Suprapubic skin (tissue), 4 donors: ENCODE measurements at regions not wholly inside any gene's neighbourhood (a gene's known extent, or its start where the extent isn't known, plus 50 kb on each side); places are given as distances from the start of the nearest gene placed in this dataset.

Experiments
- DNase-seq, 2 donors: peaks; one replicate each; pipeline ENCODE4 v3.0.0-alpha.2; 2019; ENCODE audit warnings: low spot score in 2 of 2
- H3K27ac ChIP-seq: fragments of 200-600 bp; sonication (generic); one replicate; pipeline ENCODE4 v1.5.1; 2019
- H3K27me3 ChIP-seq: fragments of 200-600 bp; sonication (generic); one replicate; pipeline ENCODE4 v1.5.1; 2019
- H3K36me3 ChIP-seq: fragments of 200-600 bp; sonication (generic); one replicate; pipeline ENCODE4 v1.5.1; 2019
- H3K4me1 ChIP-seq: fragments of 200-600 bp; sonication (generic); one replicate; pipeline ENCODE4 v1.5.1; 2019
- H3K4me3 ChIP-seq: fragments of 200-600 bp; sonication (generic); one replicate; pipeline ENCODE4 v1.5.1; 2019; ENCODE audit warnings: mild to moderate bottlenecking
- H3K9me3 ChIP-seq: fragments of 200-600 bp; sonication (generic); one replicate; pipeline ENCODE4 v1.5.1; 2019
- CTCF ChIP-seq, 2 donors: fragments of 200-600 bp in 1 of 2; fragments of 450-650 bp in 1 of 2; sonication (generic) in 1 of 2; IDR thresholded peaks; one replicate each; pipeline ENCODE4 v1.5.1; 2016 to 2019; ENCODE audit warnings: antibody characterized with exemption in 2 of 2, mild to moderate bottlenecking in 1 of 2, moderate library complexity in 1 of 2
- EP300 ChIP-seq: sonication (generic); formaldehyde crosslinking; IDR thresholded peaks from one replicate; pipeline ENCODE4 v1.6.1; 2017; ENCODE audit warnings: antibody characterized with exemption
- POLR2A ChIP-seq, 2 donors: fragments of 450-650 bp; IDR thresholded peaks; one replicate each; pipeline ENCODE4 v1.6.1; 2017; ENCODE audit warnings: antibody characterized with exemption in 2 of 2, mild to moderate bottlenecking in 2 of 2, moderate library complexity in 2 of 2
- POLR2AphosphoS5 ChIP-seq, 3 donors: sonication (generic); formaldehyde crosslinking; IDR thresholded peaks; one replicate each; pipeline ENCODE4 v1.6.1; 2017; ENCODE audit warnings: antibody characterized with exemption in 3 of 3
- WGBS: methylation state at CpG from one replicate; pipeline ENCODE4 v1.1.5; 2018; 5-methylcytosine and 5-hydroxymethylcytosine counted together

- TF ChIP-seq POLR2AphosphoS5 (IDR thresholded peaks at IDR 0.05): no peak
- no peak for TF ChIP-seq CTCF (IDR thresholded peaks at IDR 0.05)
- no peak for TF ChIP-seq POLR2A (IDR thresholded peaks at IDR 0.05)
- TF ChIP-seq EP300: no peak
- no peaks in the 10 kb centered on the region for H3K27me3 ChIP-seq
- H3K4me1 ChIP-seq: no peaks in the 10 kb centered on the region
- H3K36me3 ChIP-seq: no peaks in the 10 kb centered on the region
- H3K4me3 ChIP-seq: no peak overlapping the region
- no peak for DNase-seq
- H3K27ac ChIP-seq: no peak overlapping the region
- whole genome bisulfite sequencing: 59% methylated on average over 2 of the region's 2 CpGs
- H3K9me3 ChIP-seq: peaks cover 7% of the 10 kb centered on the region
Observed at GRCh38 chr3:110026421-110026820, 689.1 kb upstream of the DPPA4 start.

- Histone ChIP-seq H3K9me3 (peaks cover 7% of the 10 kb centered on the region), H3K4me1 (no peaks in the 10 kb centered on the region), H3K4me3 (no peak overlapping the region), H3K36me3 (no peaks in the 10 kb centered on the region), H3K27me3 (no peaks in the 10 kb centered on the region), H3K27ac (no peak overlapping the region)
- DNase-seq: no peak
- TF ChIP-seq CTCF (IDR thresholded peaks at IDR 0.05): no peak
- TF ChIP-seq POLR2A (IDR thresholded peaks at IDR 0.05): no peak
- no peak for TF ChIP-seq POLR2AphosphoS5 (IDR thresholded peaks at IDR 0.05)
- 71% methylated on average over 4 of the region's 4 CpGs for WGBS
Observed at GRCh38 chr3:110027446-110028080, 690.2 kb upstream of the DPPA4 start.

GRCh38 chr3:110031975-110032374, 694.6 kb upstream of the DPPA4 start:
- H3K27ac ChIP-seq: no peak overlapping the region
- H3K4me3 ChIP-seq: no peak overlapping the region
- H3K27me3 ChIP-seq: no peaks in the 10 kb centered on the region
- no peaks in the 10 kb centered on the region for H3K4me1 ChIP-seq
- H3K36me3 ChIP-seq: no peaks in the 10 kb centered on the region
- H3K9me3 ChIP-seq: no peaks in the 10 kb centered on the region
- TF ChIP-seq EP300 (no peak), POLR2A (IDR thresholded peaks at IDR 0.05) (no peak), POLR2AphosphoS5 (IDR thresholded peaks at IDR 0.05) (no peak), CTCF (IDR thresholded peaks at IDR 0.05) (no peak)
- WGBS: 78% methylated on average over 2 of the region's 2 CpGs
- DNase-seq: no peak

GRCh38 chr3:110059431-110059830, 722.1 kb upstream of the DPPA4 start:
- TF ChIP-seq CTCF (IDR thresholded peaks at IDR 0.05): no peak
- no peak for TF ChIP-seq EP300
- no peak for TF ChIP-seq POLR2AphosphoS5 (IDR thresholded peaks at IDR 0.05)
- no peak for DNase-seq
- Histone ChIP-seq H3K4me3 (no peak overlapping the region), H3K27ac (no peak overlapping the region), H3K36me3 (no peaks in the 10 kb centered on the region), H3K9me3 (peaks cover 2% of the 10 kb centered on the region), H3K27me3 (no peaks in the 10 kb centered on the region), H3K4me1 (no peaks in the 10 kb centered on the region)
- WGBS: 77% methylated on average over 1 of the region's 1 CpG

- DNase-seq: no peak
- Histone ChIP-seq H3K36me3 (no peaks in the 10 kb centered on the region), H3K4me1 (no peaks in the 10 kb centered on the region), H3K27me3 (no peaks in the 10 kb centered on the region), H3K4me3 (no peak overlapping the region), H3K27ac (no peak overlapping the region), H3K9me3 (no peaks in the 10 kb centered on the region)
- no peak for TF ChIP-seq POLR2AphosphoS5 (IDR thresholded peaks at IDR 0.05)
- TF ChIP-seq EP300: no peak
- TF ChIP-seq CTCF (IDR thresholded peaks at IDR 0.05): no peak
- no peak for TF ChIP-seq POLR2A (IDR thresholded peaks at IDR 0.05)
Observed at GRCh38 chr3:110062716-110063115, 725.4 kb upstream of the DPPA4 start.
